ENCODE measurements at regions not wholly inside any gene's neighbourhood (a gene's known extent, or its start where the extent isn't known, plus 50 kb on each side); places are given as distances from the start of the nearest gene placed in this dataset.

DNA sequence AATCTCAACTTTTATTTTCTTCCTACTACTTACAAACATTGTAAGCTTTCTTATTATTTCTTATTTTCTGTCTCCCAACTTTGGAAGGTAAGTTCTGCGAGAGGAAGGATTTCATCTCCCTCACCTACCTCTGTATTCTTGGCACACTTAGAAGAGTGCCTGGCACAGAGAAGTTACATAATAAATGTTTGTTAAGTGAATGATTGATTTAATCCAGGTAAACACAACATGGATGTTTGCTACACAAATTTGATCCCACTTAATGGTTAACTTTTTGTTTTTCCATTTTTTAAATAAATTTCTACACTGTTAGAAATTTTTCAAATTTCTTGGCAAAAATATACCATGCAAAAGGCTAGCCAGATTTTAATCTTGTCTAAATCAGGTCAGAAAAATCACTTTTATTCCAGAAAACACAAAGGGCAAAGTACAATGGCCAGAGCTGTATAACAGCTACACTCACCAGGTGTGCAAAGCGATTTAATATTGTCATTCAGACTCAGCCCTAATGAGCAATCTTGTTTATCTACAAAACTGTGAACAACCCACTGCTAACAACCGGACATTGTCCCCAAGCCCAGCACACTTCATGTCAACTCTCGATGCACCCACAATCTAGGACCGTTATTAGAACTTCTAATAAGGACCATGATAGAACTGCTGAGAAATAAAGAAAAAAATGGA, 222.1 kb upstream of the EEA1 start:
- TF ChIP-seq EZH2phosphoT487 (IDR thresholded peaks at IDR 0.05; ENCODE audit: insufficient read depth, low read depth) (no peak), EZH2 (IDR thresholded peaks at IDR 0.05; ENCODE audit: insufficient read depth, poor library complexity, severe bottlenecking) (no peak)
